Astrocyte (in vitro differentiated cells and primary cell): ENCODE measurements at regions not wholly inside any gene's neighbourhood (a gene's known extent, or its start where the extent isn't known, plus 50 kb on each side); places are given as distances from the start of the nearest gene placed in this dataset.

Source experiments
- DNase-seq: peaks from one replicate; pipeline ENCODE4 v3.0.0-alpha.2; 2010; ENCODE audit warnings: low read depth
- FAIRE-seq: peaks from 2 replicates; lab custom pipeline; 2011; peaks lifted over from hg19 to GRCh38; lab: Jason Lieb, UNC
- H2AFZ ChIP-seq: 2 replicates; pipeline ENCODE4 v1.6.0; 2012; ENCODE audit warnings: low read depth, low read length, inconsistent platforms
- H3K27ac ChIP-seq: 2 replicates; pipeline ENCODE4 v1.5.1; 2011; ENCODE audit warnings: low read depth, low read length, inconsistent platforms
- H3K27me3 ChIP-seq: 2 replicates; pipeline ENCODE4 v1.6.0; 2011; ENCODE audit warnings: low read length, inconsistent platforms; ENCODE audit not compliant: insufficient read depth
- H3K36me3 ChIP-seq: 2 replicates; pipeline ENCODE4 v1.5.1; 2011; ENCODE audit warnings: low read length, inconsistent platforms; ENCODE audit not compliant: insufficient read depth
- H3K4me1 ChIP-seq: 2 replicates; pipeline ENCODE4 v1.5.1; 2011; ENCODE audit warnings: low read length, inconsistent platforms; ENCODE audit not compliant: insufficient read depth
- H3K4me2 ChIP-seq: 2 replicates; pipeline ENCODE4 v1.6.0; 2012; ENCODE audit warnings: low read length, inconsistent platforms
- H3K4me3 ChIP-seq: 2 replicates; pipeline ENCODE4 v1.5.1; 2011; ENCODE audit warnings: low read depth, mild to moderate bottlenecking, low read length, inconsistent platforms; ENCODE audit not compliant: insufficient read depth
- H3K79me2 ChIP-seq: 2 replicates; pipeline ENCODE4 v1.6.0; 2012; ENCODE audit warnings: mild to moderate bottlenecking, low read length, inconsistent platforms; ENCODE audit not compliant: insufficient read depth
- H3K9ac ChIP-seq: 2 replicates; pipeline ENCODE4 v1.6.0; 2012; ENCODE audit warnings: mild to moderate bottlenecking, low read length, inconsistent platforms
- H3K9me3 ChIP-seq: 2 replicates; pipeline ENCODE4 v1.5.1; 2012; ENCODE audit warnings: low read depth, mild to moderate bottlenecking, low read length, inconsistent platforms; ENCODE audit not compliant: insufficient read depth
- H4K20me1 ChIP-seq: 2 replicates; pipeline ENCODE4 v1.6.0; 2012; ENCODE audit warnings: low read length, inconsistent platforms; ENCODE audit not compliant: insufficient read depth
- H3K27ac Mint-ChIP-seq: one replicate; pipeline ENCODE4 v1.8.0; 2021; ENCODE audit warnings: mild to moderate bottlenecking, mixed read lengths; ENCODE audit not compliant: unreplicated experiment
- H3K27me3 Mint-ChIP-seq: one replicate; pipeline ENCODE4 v1.8.0; 2021; ENCODE audit warnings: low read depth, mixed read lengths; ENCODE audit not compliant: unreplicated experiment
- H3K36me3 Mint-ChIP-seq: one replicate; pipeline ENCODE4 v1.8.0; 2021; ENCODE audit warnings: low read depth, mixed read lengths; ENCODE audit not compliant: unreplicated experiment
- H3K4me1 Mint-ChIP-seq: one replicate; pipeline ENCODE4 v1.8.0; 2021; ENCODE audit warnings: low read depth, mixed read lengths; ENCODE audit not compliant: unreplicated experiment
- H3K4me3 Mint-ChIP-seq: one replicate; pipeline ENCODE4 v1.8.0; 2021; ENCODE audit warnings: mild to moderate bottlenecking, moderate library complexity, mixed read lengths; ENCODE audit not compliant: unreplicated experiment
- H3K9me3 Mint-ChIP-seq: one replicate; pipeline ENCODE4 v1.8.0; 2021; ENCODE audit warnings: mild to moderate bottlenecking, mixed read lengths; ENCODE audit not compliant: unreplicated experiment
- CTCF ChIP-seq: IDR thresholded peaks from 2 replicates; pipeline ENCODE4 v1.5.1; 2011; ENCODE audit warnings: low read depth, mild to moderate bottlenecking, inconsistent platforms, low read length, moderate library complexity; ENCODE audit not compliant: insufficient read depth
- EZH2 ChIP-seq: IDR thresholded peaks from 2 replicates; pipeline ENCODE4 v1.6.1; 2012; ENCODE audit warnings: mild to moderate bottlenecking, low read length, inconsistent platforms; ENCODE audit not compliant: insufficient read depth

- FAIRE-seq = no peak
- no peaks in the 10 kb centered on the region for H3K27me3 ChIP-seq
- no peak for DNase-seq
- no peak overlapping the region for H3K4me3 ChIP-seq
- Mint-ChIP-seq H3K4me1 (no peaks in the 10 kb centered on the region), H3K9me3 (peaks cover 3% of the 10 kb centered on the region), H3K4me3 (no peak overlapping the region), H3K27me3 (peaks cover 2% of the 10 kb centered on the region), H3K36me3 (no peaks in the 10 kb centered on the region), H3K27ac (no peak overlapping the region)
- no peak overlapping the region for H3K4me2 ChIP-seq
- no peaks in the 10 kb centered on the region for H3K9me3 ChIP-seq
- no peaks in the 10 kb centered on the region for H3K79me2 ChIP-seq
- no peak overlapping the region for H2AFZ ChIP-seq
- H4K20me1 ChIP-seq = no peaks in the 10 kb centered on the region
- no peak overlapping the region for H3K27ac ChIP-seq
- H3K4me1 ChIP-seq = no peaks in the 10 kb centered on the region
- H3K36me3 ChIP-seq = no peaks in the 10 kb centered on the region
- H3K9ac ChIP-seq = no peak overlapping the region
- TF ChIP-seq CTCF (no peak), EZH2 (no peak)
Observed at GRCh38 chr4:129897111-129897510, 801.2 kb downstream of the C4orf33 start.

- no peak for FAIRE-seq
- Histone ChIP-seq H3K4me2 (no peak overlapping the region), H3K4me3 (no peak overlapping the region), H3K36me3 (no peaks in the 10 kb centered on the region), H3K9ac (no peak overlapping the region), H3K27ac (no peak overlapping the region), H3K79me2 (no peaks in the 10 kb centered on the region), H3K4me1 (no peaks in the 10 kb centered on the region), H2AFZ (no peak overlapping the region), H4K20me1 (no peaks in the 10 kb centered on the region), H3K27me3 (no peaks in the 10 kb centered on the region), H3K9me3 (no peaks in the 10 kb centered on the region)
- H3K4me1 Mint-ChIP-seq = no peaks in the 10 kb centered on the region
- peaks cover 2% of the 10 kb centered on the region for H3K27me3 Mint-ChIP-seq
- no peak overlapping the region for H3K27ac Mint-ChIP-seq
- H3K9me3 Mint-ChIP-seq = peaks cover 3% of the 10 kb centered on the region
- H3K36me3 Mint-ChIP-seq = no peaks in the 10 kb centered on the region
- no peak for DNase-seq
- TF ChIP-seq EZH2 = no peak
- H3K4me3 Mint-ChIP-seq = no peak overlapping the region
Observed at GRCh38 chr4:129899849-129900248, 803.9 kb downstream of the C4orf33 start.

GRCh38 chr4:129900430-129900953, 804.5 kb downstream of the C4orf33 start:
- H3K9me3 ChIP-seq = no peaks in the 10 kb centered on the region
- H3K36me3 Mint-ChIP-seq = no peaks in the 10 kb centered on the region
- H3K36me3 ChIP-seq = no peaks in the 10 kb centered on the region
- no peaks in the 10 kb centered on the region for H3K4me1 ChIP-seq
- H3K27me3 ChIP-seq = no peaks in the 10 kb centered on the region
- no peaks in the 10 kb centered on the region for H4K20me1 ChIP-seq
- no peak overlapping the region for H3K27ac ChIP-seq
- no peaks in the 10 kb centered on the region for H3K79me2 ChIP-seq
- DNase-seq (no peak), FAIRE-seq (no peak)
- no peak overlapping the region for H3K4me3 Mint-ChIP-seq
- no peak overlapping the region for H2AFZ ChIP-seq
- no peaks in the 10 kb centered on the region for H3K4me1 Mint-ChIP-seq
- TF ChIP-seq CTCF (no peak), EZH2 (no peak)
- no peak overlapping the region for H3K27ac Mint-ChIP-seq
- H3K4me3 ChIP-seq = no peak overlapping the region
- no peak overlapping the region for H3K9ac ChIP-seq
- H3K4me2 ChIP-seq = no peak overlapping the region
- H3K27me3 Mint-ChIP-seq = peaks cover 2% of the 10 kb centered on the region
- H3K9me3 Mint-ChIP-seq = peaks cover 3% of the 10 kb centered on the region
